K562 (cell line): ENCODE measurements at regions not wholly inside any gene's neighbourhood (a gene's known extent, or its start where the extent isn't known, plus 50 kb on each side); places are given as distances from the start of the nearest gene placed in this dataset.

Source experiments
- ARHGAP35 ChIP-seq: fragments of 450-650 bp; IDR thresholded peaks from 2 replicates; pipeline ENCODE4 v1.6.1; 2018; ENCODE audit not compliant: partially characterized antibody
- BHLHE40 ChIP-seq: IDR thresholded peaks from 2 replicates; pipeline ENCODE4 v1.6.1; 2011; ENCODE audit warnings: low read length, improper control_type of control experiment
- ESRRA ChIP-seq: fragments of 450-650 bp; IDR thresholded peaks from 2 replicates; pipeline ENCODE4 v1.6.1; 2014; ENCODE audit warnings: low read depth, mild to moderate bottlenecking, moderate library complexity, borderline replicate concordance
- FOS ChIP-seq: IDR thresholded peaks from 3 replicates; pipeline ENCODE4 v1.6.1; 2011; ENCODE audit not compliant: insufficient read length; ENCODE audit errors: extremely low read depth
- NCOA2 ChIP-seq, 2 experiments: fragments of 450-650 bp; IDR thresholded peaks; 2 replicates each; pipeline ENCODE4 v1.6.1; 2018; ENCODE audit warnings: mild to moderate bottlenecking in 2 of 2, moderate library complexity in 1 of 2; ENCODE audit not compliant: partially characterized antibody in 2 of 2
- NFYB ChIP-seq: IDR thresholded peaks from 2 replicates; pipeline ENCODE4 v1.6.1; 2011; ENCODE audit warnings: mild to moderate bottlenecking, moderate library complexity; ENCODE audit not compliant: insufficient read length; ENCODE audit errors: extremely low read depth
- POLR2B ChIP-seq: fragments of 450-650 bp; IDR thresholded peaks from 2 replicates; pipeline ENCODE4 v1.6.1; 2018; ENCODE audit warnings: low read depth; ENCODE audit not compliant: partially characterized antibody
- TARDBP ChIP-seq: fragments of 450-650 bp; IDR thresholded peaks from 2 replicates; pipeline ENCODE4 v1.6.1; 2016
- TCF7L2 ChIP-seq: fragments of 150-350 bp; IDR thresholded peaks from 2 replicates; pipeline ENCODE4 v1.6.1; 2016; ENCODE audit warnings: low read depth, mild to moderate bottlenecking, low read length, moderate library complexity
- ZNF354B ChIP-seq: fragments of 250-450 bp; sonication (Bioruptor Pico); IDR thresholded peaks from 2 replicates; pipeline ENCODE4 v1.4.0; 2020
- ZZZ3 ChIP-seq: fragments of 450-650 bp; IDR thresholded peaks from 2 replicates; pipeline ENCODE4 v1.6.1; 2016; ENCODE audit warnings: antibody characterized with exemption, mild to moderate bottlenecking, moderate library complexity

- TF ChIP-seq TCF7L2 (no peak), ZNF354B (CRISPR knock-in tag) (no peak), NFYB (no peak), NCOA2 (IDR thresholded peaks at IDR 0.05; ENCODE audit: partially characterized antibody in 2 of 2) (no peak), ARHGAP35 (no peak), ESRRA (no peak), ZZZ3 (no peak), FOS (no peak), POLR2B (no peak), TARDBP (no peak), BHLHE40 (no peak)
These were observed 173.1 kb upstream of the RFC3 start for GRCh38 chr13:33644581-33645543.
